Tibial nerve (tissue), 3 donors: ENCODE measurements at regions not wholly inside any gene's neighbourhood (a gene's known extent, or its start where the extent isn't known, plus 50 kb on each side); places are given as distances from the start of the nearest gene placed in this dataset.

ENCODE experiments used
- CTCF ChIP-seq, 5 experiments: fragments of 200-600 bp in 3 of 5; fragments of 450-650 bp in 2 of 5; sonication (generic) in 3 of 5; IDR thresholded peaks; one replicate each; pipeline ENCODE4 v1.5.1; 2016 to 2019; ENCODE audit warnings: antibody characterized with exemption in 5 of 5, mild to moderate bottlenecking in 3 of 5, moderate library complexity in 2 of 5
- POLR2A ChIP-seq, 2 donors: fragments of 450-650 bp; IDR thresholded peaks; one replicate each; pipeline ENCODE4 v1.6.1; 2017; ENCODE audit warnings: antibody characterized with exemption in 2 of 2, mild to moderate bottlenecking in 2 of 2, moderate library complexity in 2 of 2

GRCh38 chr6:141734071-141734840 lies 398.5 kb upstream of the GJE1 start:
- TF ChIP-seq CTCF (IDR thresholded peaks at IDR 0.05), result no peak
- TF ChIP-seq POLR2A (IDR thresholded peaks at IDR 0.05), result no peak
